ENCODE measurements at regions not wholly inside any gene's neighbourhood (a gene's known extent, or its start where the extent isn't known, plus 50 kb on each side); places are given as distances from the start of the nearest gene placed in this dataset.

DNA sequence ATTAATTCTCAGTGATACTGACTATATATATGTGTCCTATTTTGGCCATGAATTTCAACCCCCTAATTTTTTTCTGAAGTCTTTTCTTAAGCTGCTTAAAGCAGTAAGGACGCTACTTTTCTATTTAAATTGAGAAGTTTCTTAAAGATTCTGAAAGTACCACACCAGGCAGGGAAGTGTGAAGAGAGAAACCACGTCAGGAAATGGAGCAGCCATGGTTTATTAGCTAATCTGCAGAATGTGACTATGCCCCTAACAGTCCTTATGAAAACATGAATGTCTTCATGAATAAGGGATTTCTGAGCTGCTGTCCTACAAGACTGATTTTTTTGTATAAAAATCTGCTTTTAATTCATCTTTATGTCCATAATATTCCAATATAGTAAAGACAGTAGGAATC, 1724.3 kb upstream of the C9orf72 start:
- H3K36me3 ChIP-seq (ENCODE audit: control insufficient read depth, insufficient read depth, low read length) = no peaks in the 10 kb centered on the region
- no peak overlapping the region for H2AK9ac ChIP-seq (replicated peaks; ENCODE audit: low read depth, low read length, poor library complexity)
- dilution Hi-C loops (cut with HindIII; ENCODE audit: low sequenced_read_pairs, unreplicated experiment) = no loop called here
- TF ChIP-seq, protein P1, sequence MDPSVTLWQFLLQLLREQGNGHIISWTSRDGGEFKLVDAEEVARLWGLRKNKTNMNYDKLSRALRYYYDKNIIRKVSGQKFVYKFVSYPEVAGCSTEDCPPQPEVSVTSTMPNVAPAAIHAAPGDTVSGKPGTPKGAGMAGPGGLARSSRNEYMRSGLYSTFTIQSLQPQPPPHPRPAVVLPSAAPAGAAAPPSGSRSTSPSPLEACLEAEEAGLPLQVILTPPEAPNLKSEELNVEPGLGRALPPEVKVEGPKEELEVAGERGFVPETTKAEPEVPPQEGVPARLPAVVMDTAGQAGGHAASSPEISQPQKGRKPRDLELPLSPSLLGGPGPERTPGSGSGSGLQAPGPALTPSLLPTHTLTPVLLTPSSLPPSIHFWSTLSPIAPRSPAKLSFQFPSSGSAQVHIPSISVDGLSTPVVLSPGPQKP (IDR thresholded peaks at IDR 0.05; ENCODE audit: borderline replicate concordance, low read depth, low read length) = no peak
- TF ChIP-seq MAZ (IDR thresholded peaks at IDR 0.05; ENCODE audit: borderline replicate concordance, low read depth, low read length) = no peak
- H4K20me1 ChIP-seq (ENCODE audit: insufficient read depth, low read length) = no peaks in the 10 kb centered on the region
- DNase-seq = no peak
- no peak overlapping the region for H3K14ac ChIP-seq (replicated peaks; ENCODE audit: low read depth, low read length)
- no peak overlapping the region for H2BK15ac ChIP-seq (ENCODE audit: low read depth, low read length)
- H3K9me1 ChIP-seq (ENCODE audit: insufficient read depth, low read length) = no peaks in the 10 kb centered on the region
- H4K91ac ChIP-seq (ENCODE audit: insufficient read depth, low read depth, low read length) = no peak overlapping the region
- POLR2A ChIA-PET (ENCODE audit: unreplicated experiment) = no interaction called here
- H3K27ac ChIP-seq (ENCODE audit: insufficient read depth, low read length) = no peak overlapping the region
- in situ Hi-C loops (cut with MboI; ENCODE audit: low sequenced_read_pairs) = no loop called here
- no CpG with 5 or more reads among the region's 2 CpGs for WGBS, 2 experiments (ENCODE audit: extremely low coverage in 2 of 2, insufficient read length in 1 of 2)
- no peaks in the 10 kb centered on the region for H3K4me1 ChIP-seq (ENCODE audit: control insufficient read depth, insufficient read depth, low read length)
- H3K9ac ChIP-seq (ENCODE audit: low read depth, low read length) = no peak overlapping the region
- intact Hi-C loops (cut with micrococcal nuclease) = no loop called here
- H3K9me3 ChIP-seq (ENCODE audit: control insufficient read depth, insufficient read depth, low read length) = 0 out of 2 replicates have a peak, but pooled peaks cover 2% of the 10 kb centered on the region
- no peak overlapping the region for H3K23ac ChIP-seq (ENCODE audit: low read depth, low read length)
- no peak overlapping the region for H2AK5ac ChIP-seq (ENCODE audit: low read depth, low read length)
- H3K18ac ChIP-seq (ENCODE audit: low read depth, low read length) = no peak overlapping the region
- H4K5ac ChIP-seq (ENCODE audit: low read depth, low read length) = no peak overlapping the region
- no peak for ATAC-seq (ENCODE audit: low read depth)
- H3K4ac ChIP-seq (ENCODE audit: low read depth, low read length) = no peak overlapping the region
- no peak overlapping the region for H3K4me2 ChIP-seq (ENCODE audit: low read depth, low read length)
- H3K79me1 ChIP-seq (ENCODE audit: low read depth in 1 of 2, low read length in 2 of 2) = no peaks in the 10 kb centered on the region
- H4K8ac ChIP-seq (ENCODE audit: low read depth in 2 of 2, low read length in 2 of 2) = no peak overlapping the region
- no TSS peak for BruUV-seq (replicated peaks)
- H2BK5ac ChIP-seq (ENCODE audit: low read depth, low read length, poor library complexity, severe bottlenecking) = no peak overlapping the region
- H3K4me3 ChIP-seq (ENCODE audit: insufficient read depth, low read depth, low read length) = no peak overlapping the region
- H2AFZ ChIP-seq (replicated peaks; ENCODE audit: low read length, poor library complexity) = no peak overlapping the region
- no peaks in the 10 kb centered on the region for H3K27me3 ChIP-seq (ENCODE audit: control insufficient read depth, insufficient read depth, low read length)
- no peak overlapping the region for H2BK20ac ChIP-seq (ENCODE audit: low read depth, low read length)
- no peak overlapping the region for H3K56ac ChIP-seq (ENCODE audit: extremely low read depth, insufficient read depth, low read length)
- H2BK120ac ChIP-seq (ENCODE audit: low read depth, low read length) = no peak overlapping the region
- CTCF ChIA-PET = no interaction called here
